Tibial nerve (tissue), 4 donors: ENCODE measurements at regions not wholly inside any gene's neighbourhood (a gene's known extent, or its start where the extent isn't known, plus 50 kb on each side); places are given as distances from the start of the nearest gene placed in this dataset.

Source experiments
- DNase-seq, 2 donors: peaks; one replicate each; pipeline ENCODE4 v3.0.0-alpha.2; 2019; ENCODE audit warnings: low spot score in 2 of 2
- H3K27ac ChIP-seq, 4 donors: fragments of 200-600 bp; sonication (generic) in 3 of 4; one replicate each; pipeline ENCODE4 v1.5.1; 2017 to 2019; ENCODE audit warnings: mild to moderate bottlenecking in 1 of 4
- H3K27me3 ChIP-seq, 2 donors: fragments of 200-600 bp; sonication (generic) in 1 of 2; one replicate each; pipeline versions ENCODE4 v1.5.1 to v1.6.0; 2017 to 2019
- H3K36me3 ChIP-seq, 3 donors: fragments of 200-600 bp; sonication (generic); one replicate each; pipeline ENCODE4 v1.5.1; 2018 to 2019
- H3K4me1 ChIP-seq, 4 donors: fragments of 200-600 bp; sonication (generic) in 3 of 4; one replicate each; pipeline ENCODE4 v1.5.1; 2017 to 2019
- H3K4me3 ChIP-seq, 4 donors: fragments of 200-600 bp; sonication (generic) in 3 of 4; one replicate each; pipeline ENCODE4 v1.5.1; 2017 to 2019; ENCODE audit warnings: mild to moderate bottlenecking in 1 of 4, moderate library complexity in 1 of 4
- H3K9me3 ChIP-seq, 4 donors: fragments of 200-600 bp; sonication (generic) in 3 of 4; one replicate each; pipeline ENCODE4 v1.5.1; 2017 to 2019
- CTCF ChIP-seq, 5 experiments: fragments of 200-600 bp in 3 of 5; fragments of 450-650 bp in 2 of 5; sonication (generic) in 3 of 5; IDR thresholded peaks; one replicate each; pipeline ENCODE4 v1.5.1; 2016 to 2019; ENCODE audit warnings: antibody characterized with exemption in 5 of 5, mild to moderate bottlenecking in 3 of 5, moderate library complexity in 2 of 5
- EP300 ChIP-seq, 2 donors: sonication (generic); formaldehyde crosslinking; IDR thresholded peaks; one replicate each; pipeline ENCODE4 v1.6.1; 2017; ENCODE audit warnings: antibody characterized with exemption in 2 of 2, mild to moderate bottlenecking in 1 of 2
- POLR2A ChIP-seq, 2 donors: fragments of 450-650 bp; IDR thresholded peaks; one replicate each; pipeline ENCODE4 v1.6.1; 2017; ENCODE audit warnings: antibody characterized with exemption in 2 of 2, mild to moderate bottlenecking in 2 of 2, moderate library complexity in 2 of 2
- WGBS, 2 donors: methylation state at CpG; one replicate each; pipeline ENCODE4 v1.1.5; 2018; 5-methylcytosine and 5-hydroxymethylcytosine counted together

GRCh38 chr4:152259866-152260265 is 276.0 kb downstream of the FBXW7 start:
- WGBS, 2 donors: 68 to 81% methylated on average over 1 of the region's 1 CpG
- Histone ChIP-seq H3K27me3 (no peaks in the 10 kb centered on the region), H3K4me1 (peaks cover 0 to 3% (median 0%) of the 10 kb centered on the region in 4 donors), H3K9me3 (peaks cover 0 to 25% (median 4%) of the 10 kb centered on the region in 4 donors), H3K27ac (no peak overlapping the region), H3K4me3 (no peak overlapping the region), H3K36me3 (no peaks in the 10 kb centered on the region)
- TF ChIP-seq CTCF (IDR thresholded peaks at IDR 0.05) (no peak), POLR2A (IDR thresholded peaks at IDR 0.05) (no peak), EP300 (IDR thresholded peaks at IDR 0.05) (no peak)
- no peak for DNase-seq

- no peak for DNase-seq
- Histone ChIP-seq H3K27me3 (no peaks in the 10 kb centered on the region), H3K9me3 (peaks cover 0 to 25% (median 4%) of the 10 kb centered on the region in 4 donors), H3K27ac (no peak overlapping the region), H3K36me3 (no peaks in the 10 kb centered on the region), H3K4me1 (peaks cover 0 to 3% (median 0%) of the 10 kb centered on the region in 4 donors), H3K4me3 (no peak overlapping the region)
- 56 to 58% methylated on average over 8 of the region's 8 CpGs for WGBS, 2 donors
- TF ChIP-seq EP300 (IDR thresholded peaks at IDR 0.05): no peak
- TF ChIP-seq POLR2A (IDR thresholded peaks at IDR 0.05): no peak
- no peak for TF ChIP-seq CTCF (IDR thresholded peaks at IDR 0.05)
These were observed 276.8 kb downstream of the FBXW7 start for GRCh38 chr4:152258804-152259708.

- Histone ChIP-seq H3K27me3 (no peaks in the 10 kb centered on the region), H3K9me3 (peaks cover 0 to 25% (median 4%) of the 10 kb centered on the region in 4 donors), H3K27ac (no peak overlapping the region), H3K36me3 (no peaks in the 10 kb centered on the region), H3K4me1 (peaks cover 0 to 3% (median 0%) of the 10 kb centered on the region in 4 donors), H3K4me3 (no peak overlapping the region)
- 66 to 73% methylated on average over 5 of the region's 5 CpGs for WGBS, 2 donors
- no peak for DNase-seq
- TF ChIP-seq CTCF (IDR thresholded peaks at IDR 0.05): no peak
- no peak for TF ChIP-seq POLR2A (IDR thresholded peaks at IDR 0.05)
- no peak for TF ChIP-seq EP300 (IDR thresholded peaks at IDR 0.05)
These were observed 277.5 kb downstream of the FBXW7 start for GRCh38 chr4:152258391-152258790.

- no peak for TF ChIP-seq EP300 (IDR thresholded peaks at IDR 0.05)
- no peak for TF ChIP-seq CTCF (IDR thresholded peaks at IDR 0.05)
- no peak for TF ChIP-seq POLR2A (IDR thresholded peaks at IDR 0.05)
These were observed 278.3 kb downstream of the FBXW7 start for GRCh38 chr4:152257601-152258066.

GRCh38 chr4:152256996-152257395 is 278.9 kb downstream of the FBXW7 start:
- Histone ChIP-seq H3K4me3 (no peak overlapping the region), H3K9me3 (peaks cover 0 to 27% (median 5%) of the 10 kb centered on the region in 4 donors), H3K27me3 (no peaks in the 10 kb centered on the region), H3K27ac (no peak overlapping the region), H3K4me1 (peaks cover 0 to 3% (median 0%) of the 10 kb centered on the region in 4 donors), H3K36me3 (no peaks in the 10 kb centered on the region)
- TF ChIP-seq POLR2A (IDR thresholded peaks at IDR 0.05): no peak
- DNase-seq: no peak
- 62 to 74% methylated on average over 3 of the region's 3 CpGs for WGBS, 2 donors

More at GRCh38 chr4:152257601-152258066, 278.3 kb downstream of the FBXW7 start:
- Histone ChIP-seq H3K36me3 (no peaks in the 10 kb centered on the region), H3K9me3 (peaks cover 0 to 25% (median 4%) of the 10 kb centered on the region in 4 donors), H3K4me1 (peaks cover 0 to 3% (median 0%) of the 10 kb centered on the region in 4 donors), H3K4me3 (no peak overlapping the region), H3K27me3 (no peaks in the 10 kb centered on the region), H3K27ac (no peak overlapping the region)
- DNase-seq: no peak
- 44 to 51% methylated on average over 5 of the region's 5 CpGs for WGBS, 2 donors
